Endothelial cell of umbilical vein (primary cell): ENCODE measurements at regions not wholly inside any gene's neighbourhood (a gene's known extent, or its start where the extent isn't known, plus 50 kb on each side); places are given as distances from the start of the nearest gene placed in this dataset.
"Not testable (repeated sequence)": the region's sequence is repeated elsewhere in the genome, so short reads cannot be mapped to it uniquely, and the experiment has no call there.

Experiments used
- CTCF ChIP-seq, 2 donors: IDR thresholded peaks; 1 replicate in 1 of 2; 2 replicates in 1 of 2; pipeline ENCODE4 v1.5.1; 2011; ENCODE audit warnings: low read length in 2 of 2, mild to moderate bottlenecking in 2 of 2, moderate library complexity in 2 of 2, control low read depth in 1 of 2, inconsistent platforms in 1 of 2, low read depth in 1 of 2; ENCODE audit not compliant: insufficient read depth in 1 of 2; ENCODE audit errors: extremely low read depth in 1 of 2
- JUN ChIP-seq: IDR thresholded peaks from 2 replicates; pipeline ENCODE4 v1.6.1; 2011; ENCODE audit warnings: borderline replicate concordance, low read depth; ENCODE audit not compliant: insufficient read length, insufficient read depth
- POLR2A ChIP-seq: IDR thresholded peaks from 2 replicates; pipeline ENCODE4 v1.6.1; 2012; ENCODE audit warnings: low read depth, mild to moderate bottlenecking, control low read depth, low read length
- POLR2AphosphoS5 ChIP-seq: IDR thresholded peaks from 2 replicates; pipeline ENCODE4 v1.6.1; 2012; ENCODE audit warnings: low read depth, mild to moderate bottlenecking, control low read depth, low read length, moderate library complexity; ENCODE audit not compliant: insufficient read depth
- TF ChIP-seq, protein P1 (sequence below): IDR thresholded peaks from 2 replicates; pipeline ENCODE4 v1.6.1; 2011; ENCODE audit not compliant: insufficient read depth, insufficient read length

GRCh38 chr3:195966563-195967386, 58.4 kb upstream of the TNK2 start:
- TF ChIP-seq POLR2A; CTCF (IDR thresholded peaks at IDR 0.05; ENCODE audit: extremely low read depth in 1 of 2, insufficient read depth in 1 of 2, low read depth in 1 of 2, low read length in 2 of 2); JUN; POLR2AphosphoS5: not testable (repeated sequence)
- TF ChIP-seq, protein P1, sequence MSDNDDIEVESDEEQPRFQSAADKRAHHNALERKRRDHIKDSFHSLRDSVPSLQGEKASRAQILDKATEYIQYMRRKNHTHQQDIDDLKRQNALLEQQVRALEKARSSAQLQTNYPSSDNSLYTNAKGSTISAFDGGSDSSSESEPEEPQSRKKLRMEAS, result not testable (repeated sequence)
